ENCODE measurements at regions not wholly inside any gene's neighbourhood (a gene's known extent, or its start where the extent isn't known, plus 50 kb on each side); places are given as distances from the start of the nearest gene placed in this dataset.

- Histone ChIP-seq H3K4me2 (ENCODE audit: extremely low read depth, insufficient read depth, low read length) (no peak overlapping the region), H3K4me3 (replicated peaks in 1 of 4; ENCODE audit: control extremely low read depth in 1 of 4, insufficient read depth in 1 of 4, low read depth in 3 of 4, low read length in 4 of 4) (no peak overlapping the region), H3K27me3 (ENCODE audit: control insufficient read depth, insufficient read depth, low read length) (no peaks in the 10 kb centered on the region), H3K9me3 (ENCODE audit: control insufficient read depth, insufficient read depth, low read depth, low read length) (no peaks in the 10 kb centered on the region), H2AFZ (ENCODE audit: low read length) (no peak overlapping the region), H4K20me1 (ENCODE audit: control insufficient read depth, extremely low read depth, insufficient read depth, low read length) (no peaks in the 10 kb centered on the region), H3K79me2 (ENCODE audit: control insufficient read depth, insufficient read depth, low read length) (no peaks in the 10 kb centered on the region), H3K4me1 (ENCODE audit: control insufficient read depth, extremely low read depth, insufficient read depth, low read length) (no peaks in the 10 kb centered on the region), H3K27ac (ENCODE audit: insufficient read depth, low read length) (no peak overlapping the region), H3K36me3 (ENCODE audit: control insufficient read depth, insufficient read depth, low read length) (no peaks in the 10 kb centered on the region), H3K9ac (ENCODE audit: insufficient read depth, low read length) (no peak overlapping the region)
- TF ChIP-seq CTCF (conservative IDR thresholded peaks at IDR 0.05 in 1 of 2, IDR thresholded peaks at IDR 0.05 in 1 of 2; ENCODE audit: low read depth in 1 of 2, low read length in 2 of 2) (no peak), EZH2 (IDR thresholded peaks at IDR 0.05; ENCODE audit: low read length, missing control alignments) (no peak)
- DNase-seq (ENCODE audit: low read depth in 2 of 2) = no peak
These were observed 187.3 kb upstream of the SOX6 start for GRCh38 chr11:16543642-16544041.

- no peak for DNase-seq (ENCODE audit: low read depth in 2 of 2)
- TF ChIP-seq EZH2 (IDR thresholded peaks at IDR 0.05; ENCODE audit: low read length, missing control alignments) (no peak), CTCF (conservative IDR thresholded peaks at IDR 0.05 in 1 of 2, IDR thresholded peaks at IDR 0.05 in 1 of 2; ENCODE audit: low read depth in 1 of 2, low read length in 2 of 2) (no peak)
- H2AFZ ChIP-seq (ENCODE audit: low read length) = no peak overlapping the region
These were observed 186.0 kb upstream of the SOX6 start for GRCh38 chr11:16542353-16542752.

GRCh38 chr11:16536513-16536912 is 180.2 kb upstream of the SOX6 start:
- Histone ChIP-seq H3K9ac (ENCODE audit: insufficient read depth, low read length) (no peak overlapping the region), H3K27ac (ENCODE audit: insufficient read depth, low read length) (no peak overlapping the region), H3K4me1 (ENCODE audit: control insufficient read depth, extremely low read depth, insufficient read depth, low read length) (no peaks in the 10 kb centered on the region), H3K9me3 (ENCODE audit: control insufficient read depth, insufficient read depth, low read depth, low read length) (no peaks in the 10 kb centered on the region), H3K79me2 (ENCODE audit: control insufficient read depth, insufficient read depth, low read length) (no peaks in the 10 kb centered on the region), H3K4me2 (ENCODE audit: extremely low read depth, insufficient read depth, low read length) (no peak overlapping the region), H4K20me1 (ENCODE audit: control insufficient read depth, extremely low read depth, insufficient read depth, low read length) (no peaks in the 10 kb centered on the region), H3K4me3 (replicated peaks in 1 of 4; ENCODE audit: control extremely low read depth in 1 of 4, insufficient read depth in 1 of 4, low read depth in 3 of 4, low read length in 4 of 4) (no peak overlapping the region), H3K36me3 (ENCODE audit: control insufficient read depth, insufficient read depth, low read length) (no peaks in the 10 kb centered on the region), H3K27me3 (ENCODE audit: control insufficient read depth, insufficient read depth, low read length) (no peaks in the 10 kb centered on the region), H2AFZ (ENCODE audit: low read length) (no peak overlapping the region)
- no peak for DNase-seq (ENCODE audit: low read depth in 2 of 2)
- no peak for TF ChIP-seq CTCF (conservative IDR thresholded peaks at IDR 0.05 in 1 of 2, IDR thresholded peaks at IDR 0.05 in 1 of 2; ENCODE audit: low read depth in 1 of 2, low read length in 2 of 2)
- no peak for TF ChIP-seq EZH2 (IDR thresholded peaks at IDR 0.05; ENCODE audit: low read length, missing control alignments)

More at GRCh38 chr11:16542353-16542752, 186.0 kb upstream of the SOX6 start:
- Histone ChIP-seq H3K4me2 (ENCODE audit: extremely low read depth, insufficient read depth, low read length) (no peak overlapping the region), H3K79me2 (ENCODE audit: control insufficient read depth, insufficient read depth, low read length) (no peaks in the 10 kb centered on the region), H3K27me3 (ENCODE audit: control insufficient read depth, insufficient read depth, low read length) (no peaks in the 10 kb centered on the region), H3K27ac (ENCODE audit: insufficient read depth, low read length) (no peak overlapping the region), H3K9me3 (ENCODE audit: control insufficient read depth, insufficient read depth, low read depth, low read length) (no peaks in the 10 kb centered on the region), H3K9ac (ENCODE audit: insufficient read depth, low read length) (no peak overlapping the region), H3K36me3 (ENCODE audit: control insufficient read depth, insufficient read depth, low read length) (no peaks in the 10 kb centered on the region), H4K20me1 (ENCODE audit: control insufficient read depth, extremely low read depth, insufficient read depth, low read length) (no peaks in the 10 kb centered on the region), H3K4me1 (ENCODE audit: control insufficient read depth, extremely low read depth, insufficient read depth, low read length) (no peaks in the 10 kb centered on the region), H3K4me3 (replicated peaks in 1 of 4; ENCODE audit: control extremely low read depth in 1 of 4, insufficient read depth in 1 of 4, low read depth in 3 of 4, low read length in 4 of 4) (no peak overlapping the region)

All from fibroblast of lung (primary cell).